GM12872 (cell line): ENCODE measurements at regions not wholly inside any gene's neighbourhood (a gene's known extent, or its start where the extent isn't known, plus 50 kb on each side); places are given as distances from the start of the nearest gene placed in this dataset.

Experiments
- CTCF ChIP-seq: IDR thresholded peaks from 3 replicates; pipeline ENCODE4 v1.5.1; 2011; ENCODE audit warnings: low read depth, mild to moderate bottlenecking, low read length, moderate library complexity; ENCODE audit not compliant: insufficient read depth

DNA sequence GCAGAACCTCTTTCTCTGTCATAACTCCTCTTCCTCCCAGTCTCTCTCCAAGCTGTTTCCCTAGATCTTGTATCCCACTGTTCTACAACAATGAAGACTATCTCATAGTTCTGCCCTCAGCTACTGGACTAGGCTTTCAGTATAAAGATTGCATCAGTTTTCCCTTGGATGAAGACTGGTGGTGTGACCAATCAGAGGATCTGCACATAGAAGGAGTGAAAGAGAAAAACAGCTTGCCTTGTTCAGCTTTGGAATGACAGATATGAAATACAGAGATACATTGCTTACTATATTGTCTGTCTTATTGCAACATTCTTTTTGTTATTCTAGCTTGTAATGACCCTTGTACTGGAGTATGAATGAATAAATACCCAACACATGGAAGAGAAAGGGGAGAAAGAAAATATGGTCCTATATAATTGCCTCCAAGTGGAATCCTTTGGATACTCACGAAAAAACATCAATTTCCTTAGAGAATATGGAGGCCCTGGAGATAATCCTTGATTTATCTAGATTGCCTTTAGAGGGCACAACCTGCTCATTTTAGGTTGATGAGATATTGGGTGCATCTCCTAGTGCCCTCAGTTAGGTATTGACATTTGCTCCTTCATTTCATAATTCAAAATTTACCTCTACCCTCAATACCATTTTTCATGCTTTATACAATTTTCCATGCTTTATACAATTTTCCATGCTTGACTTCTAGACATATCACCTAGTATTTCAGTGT lies 395.8 kb downstream of the NAF1 start:
- peak; percentile 21; the same call in 1 of the 3 replicates for TF ChIP-seq CTCF

DNA sequence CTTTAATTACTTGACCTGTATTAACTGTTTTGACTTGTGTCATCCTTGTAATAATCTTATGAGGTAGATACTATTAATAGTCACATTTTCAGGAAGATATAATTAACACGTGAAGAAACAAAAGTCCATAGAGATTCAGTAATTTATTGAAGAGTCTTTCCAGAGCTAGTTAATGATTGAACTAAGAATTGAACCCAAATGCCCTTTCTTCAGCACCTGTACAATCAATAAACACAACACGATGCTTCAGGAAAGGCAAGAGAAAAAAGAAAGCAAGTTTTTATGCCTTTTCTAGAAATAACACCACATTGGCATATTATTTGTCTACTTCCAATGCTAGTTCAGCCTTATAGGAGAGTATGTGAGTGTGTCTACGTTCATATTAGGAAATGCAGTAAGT lies 399.6 kb downstream of the NAF1 start:
- no peak for TF ChIP-seq CTCF

- no peak for TF ChIP-seq CTCF
Observed at GRCh38 chr4:162761965-162762364, 404.7 kb downstream of the NAF1 start.

DNA sequence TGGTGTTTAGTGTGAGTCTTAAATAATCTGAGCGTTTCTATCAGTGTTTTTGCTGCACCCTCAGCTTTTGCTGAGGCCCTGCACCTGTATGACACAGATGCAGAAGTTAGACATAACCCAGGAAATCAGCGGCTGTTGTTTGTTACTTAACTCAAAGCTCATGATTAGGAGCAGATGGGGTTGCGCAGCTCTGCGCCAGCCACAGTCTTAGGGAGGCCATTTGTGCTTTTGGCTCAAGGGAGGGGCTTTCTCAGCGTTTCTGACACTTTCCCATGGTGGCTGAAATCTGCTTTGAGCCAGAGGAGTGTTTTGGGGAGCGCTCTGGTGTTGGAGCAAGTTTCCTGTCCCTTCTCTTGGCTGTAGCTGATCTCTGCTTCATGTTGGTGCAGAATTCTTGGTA lies 433.8 kb downstream of the NAF1 start:
- TF ChIP-seq CTCF = no peak

DNA sequence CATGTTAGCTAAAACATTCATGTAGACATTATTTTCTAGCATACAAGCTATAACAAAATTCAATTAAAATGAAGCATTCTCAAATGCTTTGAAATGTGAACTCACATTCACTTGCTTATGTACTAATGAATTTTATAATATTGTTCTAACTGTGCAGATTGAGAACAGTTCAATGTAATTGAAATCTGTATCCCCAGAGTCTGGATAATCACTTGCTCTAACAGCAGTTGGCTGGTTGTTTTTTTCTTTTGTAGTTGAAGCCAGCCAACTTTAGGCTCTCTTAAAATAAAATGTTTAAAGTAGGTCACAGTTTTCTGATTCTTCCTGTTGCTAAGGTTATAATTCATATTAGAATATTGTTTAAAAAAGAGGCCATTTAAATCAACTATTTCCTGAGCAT lies 438.9 kb downstream of the NAF1 start:
- TF ChIP-seq CTCF = no peak

GRCh38 chr4:162727232-162727631 lies 439.5 kb downstream of the NAF1 start:
- TF ChIP-seq CTCF = no peak

GRCh38 chr4:162715401-162715800 lies 451.3 kb downstream of the NAF1 start:
- TF ChIP-seq CTCF = no peak

DNA sequence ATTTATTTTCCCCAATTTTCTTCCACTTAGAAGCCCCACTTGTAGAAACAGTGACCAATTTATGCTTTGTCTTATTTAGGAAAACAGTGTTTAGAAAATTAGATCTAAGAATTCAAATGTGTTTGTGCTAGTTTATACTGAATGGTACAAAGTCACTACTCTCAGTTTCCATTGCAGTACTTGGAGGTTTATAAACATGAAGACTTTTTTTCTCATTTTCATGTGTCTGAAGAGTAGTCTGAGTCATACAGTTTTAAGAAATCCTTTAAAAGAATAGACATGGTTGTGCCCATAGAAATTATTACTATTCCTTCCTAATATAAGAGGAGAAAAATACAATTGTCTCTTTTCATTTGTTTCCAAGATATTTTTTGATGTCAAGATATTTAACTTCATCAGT lies 458.7 kb downstream of the NAF1 start:
- no peak for TF ChIP-seq CTCF
